Astrocyte (in vitro differentiated cells and primary cell): ENCODE measurements at regions not wholly inside any gene's neighbourhood (a gene's known extent, or its start where the extent isn't known, plus 50 kb on each side); places are given as distances from the start of the nearest gene placed in this dataset.

Source experiments
- CTCF ChIP-seq: IDR thresholded peaks from 2 replicates; pipeline ENCODE4 v1.5.1; 2011; ENCODE audit warnings: low read depth, mild to moderate bottlenecking, inconsistent platforms, low read length, moderate library complexity; ENCODE audit not compliant: insufficient read depth
- EZH2 ChIP-seq: IDR thresholded peaks from 2 replicates; pipeline ENCODE4 v1.6.1; 2012; ENCODE audit warnings: mild to moderate bottlenecking, low read length, inconsistent platforms; ENCODE audit not compliant: insufficient read depth

- TF ChIP-seq CTCF: no peak
- no peak for TF ChIP-seq EZH2
Measured at GRCh38 chr5:169408731-169409130, 107.8 kb upstream of the SLIT3 start.
